ENCODE measurements at regions not wholly inside any gene's neighbourhood (a gene's known extent, or its start where the extent isn't known, plus 50 kb on each side); places are given as distances from the start of the nearest gene placed in this dataset.

GRCh38 chr3:170806141-170806540 lies 63.9 kb downstream of the RPL22L1 start:
- TF ChIP-seq CTCF (IDR thresholded peaks at IDR 0.05; ENCODE audit: borderline replicate concordance, extremely low read depth, low read length, poor library complexity, severe bottlenecking) (no peak), EZH2 (IDR thresholded peaks at IDR 0.05; ENCODE audit: borderline replicate concordance, low read depth, low read length, severe bottlenecking) (no peak)

Measured in DND-41 (cell line).